ENCODE measurements at regions not wholly inside any gene's neighbourhood (a gene's known extent, or its start where the extent isn't known, plus 50 kb on each side); places are given as distances from the start of the nearest gene placed in this dataset.

- Histone ChIP-seq H3K27ac (ENCODE audit: low read depth in 2 of 2, low read length in 2 of 2) (no peak overlapping the region), H3K9ac (ENCODE audit: low read length in 3 of 3) (no peak overlapping the region), H3K4me3 (ENCODE audit: low read length in 3 of 3) (no peak overlapping the region), H3K4me1 (ENCODE audit: control insufficient read depth in 2 of 3, insufficient read depth in 2 of 3, low read depth in 1 of 3, low read length in 3 of 3) (no peaks in the 10 kb centered on the region), H3K9me3 (ENCODE audit: control insufficient read depth in 2 of 3, insufficient read depth in 1 of 3, low read length in 3 of 3) (no peaks in the 10 kb centered on the region), H3K27me3 (ENCODE audit: control insufficient read depth, insufficient read depth, low read length) (no peaks in the 10 kb centered on the region), H3K36me3 (ENCODE audit: control insufficient read depth in 2 of 3, insufficient read depth in 3 of 3, low read length in 3 of 3) (no peaks in the 10 kb centered on the region)
- intact Hi-C loops (cut with DNase I): no loop called here
- DNase-seq (no peak), FAIRE-seq (no peak)
- TF ChIP-seq CTCF (IDR thresholded peaks at IDR 0.05; ENCODE audit: borderline replicate concordance, extremely low read depth, insufficient read depth): no peak
Measured at GRCh38 chr2:103462712-103463111, 700.9 kb downstream of the TMEM182 start.

- intact Hi-C loops (cut with DNase I): no loop called here
Measured at GRCh38 chr2:103464831-103465230, 703.0 kb downstream of the TMEM182 start.

GRCh38 chr2:103469800-103470199, 708.0 kb downstream of the TMEM182 start:
- H3K4me1 ChIP-seq (ENCODE audit: control insufficient read depth in 2 of 3, insufficient read depth in 2 of 3, low read depth in 1 of 3, low read length in 3 of 3): no peaks in the 10 kb centered on the region
- no peaks in the 10 kb centered on the region for H3K9me3 ChIP-seq (ENCODE audit: control insufficient read depth in 2 of 3, insufficient read depth in 1 of 3, low read length in 3 of 3)
- H3K9ac ChIP-seq (ENCODE audit: low read length in 3 of 3): no peak overlapping the region
- H3K36me3 ChIP-seq (ENCODE audit: control insufficient read depth in 2 of 3, insufficient read depth in 3 of 3, low read length in 3 of 3): no peaks in the 10 kb centered on the region
- no peak overlapping the region for H3K27ac ChIP-seq (ENCODE audit: low read depth in 2 of 2, low read length in 2 of 2)
- DNase-seq (no peak), FAIRE-seq (no peak)
- intact Hi-C loops (cut with DNase I): no loop called here
- H3K27me3 ChIP-seq (ENCODE audit: control insufficient read depth, insufficient read depth, low read length): no peaks in the 10 kb centered on the region
- TF ChIP-seq CTCF (IDR thresholded peaks at IDR 0.05; ENCODE audit: borderline replicate concordance, extremely low read depth, insufficient read depth): no peak
- H3K4me3 ChIP-seq (ENCODE audit: low read length in 3 of 3): no peak overlapping the region

More at GRCh38 chr2:103464831-103465230, 703.0 kb downstream of the TMEM182 start:
- Histone ChIP-seq H3K4me3 (ENCODE audit: low read length in 3 of 3) (no peak overlapping the region), H3K9ac (ENCODE audit: low read length in 3 of 3) (no peak overlapping the region), H3K36me3 (ENCODE audit: control insufficient read depth in 2 of 3, insufficient read depth in 3 of 3, low read length in 3 of 3) (no peaks in the 10 kb centered on the region), H3K27me3 (ENCODE audit: control insufficient read depth, insufficient read depth, low read length) (no peaks in the 10 kb centered on the region), H3K4me1 (ENCODE audit: control insufficient read depth in 2 of 3, insufficient read depth in 2 of 3, low read depth in 1 of 3, low read length in 3 of 3) (no peaks in the 10 kb centered on the region), H3K27ac (ENCODE audit: low read depth in 2 of 2, low read length in 2 of 2) (no peak overlapping the region), H3K9me3 (ENCODE audit: control insufficient read depth in 2 of 3, insufficient read depth in 1 of 3, low read length in 3 of 3) (no peaks in the 10 kb centered on the region)
- TF ChIP-seq CTCF (IDR thresholded peaks at IDR 0.05; ENCODE audit: borderline replicate concordance, extremely low read depth, insufficient read depth): no peak
- DNase-seq (no peak), FAIRE-seq (no peak)

- DNase-seq: no peak
- no peak for FAIRE-seq
- Histone ChIP-seq H3K9ac (ENCODE audit: low read length in 3 of 3) (no peak overlapping the region), H3K4me3 (ENCODE audit: low read length in 3 of 3) (no peak overlapping the region), H3K36me3 (ENCODE audit: control insufficient read depth in 2 of 3, insufficient read depth in 3 of 3, low read length in 3 of 3) (no peaks in the 10 kb centered on the region), H3K4me1 (ENCODE audit: control insufficient read depth in 2 of 3, insufficient read depth in 2 of 3, low read depth in 1 of 3, low read length in 3 of 3) (no peaks in the 10 kb centered on the region), H3K9me3 (ENCODE audit: control insufficient read depth in 2 of 3, insufficient read depth in 1 of 3, low read length in 3 of 3) (no peaks in the 10 kb centered on the region), H3K27me3 (ENCODE audit: control insufficient read depth, insufficient read depth, low read length) (no peaks in the 10 kb centered on the region), H3K27ac (ENCODE audit: low read depth in 2 of 2, low read length in 2 of 2) (no peak overlapping the region)
- intact Hi-C loops (cut with DNase I): no loop called here
- TF ChIP-seq CTCF (IDR thresholded peaks at IDR 0.05; ENCODE audit: borderline replicate concordance, extremely low read depth, insufficient read depth): no peak
Measured at GRCh38 chr2:103484906-103485305, 723.1 kb downstream of the TMEM182 start.

Data from kidney (tissue), 13 donors.